HFF-Myc (cell line): ENCODE measurements at regions not wholly inside any gene's neighbourhood (a gene's known extent, or its start where the extent isn't known, plus 50 kb on each side); places are given as distances from the start of the nearest gene placed in this dataset.

Experiments
- DNase-seq: peaks from one replicate; pipeline ENCODE4 v3.0.0-alpha.2; 2011; ENCODE audit warnings: low read depth; ENCODE audit errors: extremely low read depth
- H3K4me3 ChIP-seq: replicated peaks from 2 replicates; pipeline ENCODE4 v1.5.1; 2011; ENCODE audit warnings: low read depth, mild to moderate bottlenecking, control low read depth, low read length
- TF ChIP-seq, protein P1 (sequence below): IDR thresholded peaks from 2 replicates; pipeline ENCODE4 v1.5.1; 2012; ENCODE audit warnings: mild to moderate bottlenecking, low read depth, low read length, control low read depth; ENCODE audit errors: missing control alignments

DNA sequence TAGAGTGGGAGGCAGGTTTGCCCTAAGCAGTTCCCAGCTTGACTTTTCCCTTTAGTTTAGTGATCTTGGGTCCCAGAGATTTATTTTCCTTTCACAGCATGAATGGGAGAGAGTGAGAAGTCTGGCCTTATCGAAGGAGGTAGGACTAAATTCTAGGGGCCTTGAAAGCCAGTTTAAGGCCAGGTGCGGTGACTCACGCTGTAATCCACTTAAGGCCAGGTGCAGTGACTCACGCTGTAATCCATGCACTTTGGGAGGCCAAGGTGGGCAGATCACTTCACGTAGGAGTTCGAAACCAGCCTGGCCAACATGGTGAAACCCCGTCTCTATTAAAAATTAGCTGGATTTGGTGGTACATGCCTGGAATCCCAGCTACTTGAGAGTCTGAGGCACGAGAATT lies 392.2 kb downstream of the ACTR3B start:
- DNase-seq, result no peak
- no peak overlapping the region for H3K4me3 ChIP-seq
- TF ChIP-seq, protein P1, sequence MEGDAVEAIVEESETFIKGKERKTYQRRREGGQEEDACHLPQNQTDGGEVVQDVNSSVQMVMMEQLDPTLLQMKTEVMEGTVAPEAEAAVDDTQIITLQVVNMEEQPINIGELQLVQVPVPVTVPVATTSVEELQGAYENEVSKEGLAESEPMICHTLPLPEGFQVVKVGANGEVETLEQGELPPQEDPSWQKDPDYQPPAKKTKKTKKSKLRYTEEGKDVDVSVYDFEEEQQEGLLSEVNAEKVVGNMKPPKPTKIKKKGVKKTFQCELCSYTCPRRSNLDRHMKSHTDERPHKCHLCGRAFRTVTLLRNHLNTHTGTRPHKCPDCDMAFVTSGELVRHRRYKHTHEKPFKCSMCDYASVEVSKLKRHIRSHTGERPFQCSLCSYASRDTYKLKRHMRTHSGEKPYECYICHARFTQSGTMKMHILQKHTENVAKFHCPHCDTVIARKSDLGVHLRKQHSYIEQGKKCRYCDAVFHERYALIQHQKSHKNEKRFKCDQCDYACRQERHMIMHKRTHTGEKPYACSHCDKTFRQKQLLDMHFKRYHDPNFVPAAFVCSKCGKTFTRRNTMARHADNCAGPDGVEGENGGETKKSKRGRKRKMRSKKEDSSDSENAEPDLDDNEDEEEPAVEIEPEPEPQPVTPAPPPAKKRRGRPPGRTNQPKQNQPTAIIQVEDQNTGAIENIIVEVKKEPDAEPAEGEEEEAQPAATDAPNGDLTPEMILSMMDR, result no peak

DNA sequence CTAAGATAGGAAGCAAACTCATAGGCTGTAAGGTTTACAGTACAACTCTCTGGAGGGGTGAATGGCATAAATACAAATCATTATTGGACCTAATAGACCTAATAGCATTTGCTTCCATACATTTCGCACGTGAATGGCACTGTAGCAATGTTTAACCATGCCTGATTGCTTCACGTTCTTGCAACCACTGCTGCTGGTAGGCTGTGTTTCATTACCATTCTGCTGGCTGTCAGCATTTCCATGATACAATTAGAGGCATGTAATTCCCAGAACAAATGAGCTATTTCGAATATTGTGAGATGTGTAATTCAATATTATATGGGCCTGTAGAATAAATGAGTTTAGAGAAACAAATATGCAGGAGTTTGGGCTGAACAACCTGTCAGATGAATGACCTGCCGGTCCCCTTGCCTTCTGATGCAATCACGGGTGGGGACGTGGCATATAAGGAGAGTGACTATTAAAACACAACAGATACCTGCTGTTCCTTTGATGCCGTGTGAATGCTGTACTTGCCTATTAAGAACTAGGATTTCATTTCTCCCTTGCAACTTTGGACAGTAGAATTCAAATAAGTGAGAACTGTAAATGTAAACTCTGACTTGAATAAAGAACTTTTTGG lies 393.4 kb downstream of the ACTR3B start:
- no peak for DNase-seq
- TF ChIP-seq, protein P1, result no peak
- H3K4me3 ChIP-seq, result no peak overlapping the region

DNA sequence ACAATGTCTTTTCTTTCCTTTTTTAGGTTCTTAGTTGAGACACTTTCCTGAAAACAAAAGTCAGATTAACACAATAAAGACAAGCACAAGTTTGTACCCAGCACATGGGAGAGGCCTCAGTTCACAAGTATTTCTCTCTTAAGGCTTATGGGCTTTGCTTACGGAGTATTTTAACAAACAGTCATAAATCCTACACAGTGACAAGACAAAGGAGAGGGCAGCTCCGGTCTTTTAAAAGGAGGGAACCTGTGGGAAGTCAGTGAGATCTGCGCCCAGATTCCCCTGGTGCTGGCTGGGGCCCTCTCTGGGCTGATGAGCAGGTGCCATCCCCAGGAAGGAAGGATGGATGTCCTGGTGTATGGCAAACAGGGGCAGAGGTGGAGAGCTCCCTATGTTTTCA lies 398.6 kb downstream of the ACTR3B start:
- DNase-seq, result no peak
- TF ChIP-seq, protein P1, result no peak
- H3K4me3 ChIP-seq, result no peak overlapping the region

DNA sequence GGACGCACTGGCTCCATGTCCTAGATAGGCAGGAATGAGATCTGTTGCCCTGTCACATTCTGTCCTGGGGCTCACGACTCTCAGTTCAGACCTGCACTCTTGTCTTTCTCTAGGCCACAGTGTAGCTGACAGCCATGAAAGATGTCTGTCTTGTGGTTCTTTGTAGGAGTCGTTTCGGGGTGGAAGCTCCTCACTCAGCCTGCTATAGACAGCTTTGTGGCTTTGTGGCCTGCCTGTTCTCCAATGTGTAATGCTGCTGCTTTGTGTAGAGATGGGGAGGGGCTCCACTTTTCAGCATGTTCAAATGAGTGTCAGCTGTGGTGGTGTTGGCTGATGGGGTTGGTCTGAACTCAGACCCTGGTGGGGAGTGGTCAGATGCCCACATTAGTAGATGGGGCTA lies 410.7 kb downstream of the ACTR3B start:
- TF ChIP-seq, protein P1, result no peak
- H3K4me3 ChIP-seq, result no peak overlapping the region
- DNase-seq, result no peak

DNA sequence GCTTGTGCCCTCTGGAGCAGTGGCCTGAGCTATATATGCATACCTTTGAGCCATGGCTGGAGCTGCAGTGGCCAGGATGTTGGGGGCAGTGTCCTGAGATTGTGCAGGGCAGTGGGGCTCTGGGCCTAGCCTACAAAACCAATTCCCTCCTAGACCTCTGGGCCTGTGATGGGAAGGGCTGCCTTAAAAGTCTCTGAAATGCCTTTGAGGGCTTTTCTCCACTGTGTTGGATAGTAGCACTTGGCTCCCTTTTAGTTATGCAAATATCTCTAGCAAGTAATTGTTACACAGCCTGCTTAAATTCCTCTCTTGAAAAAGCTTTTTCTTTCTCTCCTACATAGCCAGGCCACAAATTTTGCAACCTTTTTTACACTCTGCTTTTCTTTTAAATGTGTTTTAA lies 426.4 kb downstream of the ACTR3B start:
- TF ChIP-seq, protein P1, result no peak
- no peak overlapping the region for H3K4me3 ChIP-seq

DNA sequence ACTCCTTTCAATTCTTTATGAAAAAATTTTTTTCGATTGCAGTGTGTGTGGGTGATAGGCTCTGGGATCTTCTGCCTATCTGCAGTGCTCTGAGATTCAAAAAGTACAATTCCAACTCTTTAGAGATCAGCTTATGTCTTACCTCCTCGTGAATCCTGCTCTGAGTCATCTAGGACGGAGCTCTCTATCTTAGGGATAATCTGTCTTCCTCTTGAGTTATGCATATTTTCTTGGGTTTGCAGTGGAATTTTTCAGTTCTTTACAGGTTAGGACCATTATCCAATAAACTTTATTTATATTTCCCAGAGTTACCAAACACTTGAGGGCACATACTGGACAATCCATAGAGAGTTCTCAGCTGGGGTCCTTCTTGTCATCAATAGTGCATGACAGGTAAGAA lies 428.6 kb downstream of the ACTR3B start:
- TF ChIP-seq, protein P1, result no peak
- H3K4me3 ChIP-seq, result no peak overlapping the region
- DNase-seq, result no peak

More for the DNA sequence above, 426.4 kb downstream of the ACTR3B start:
- DNase-seq, result no peak

DNA sequence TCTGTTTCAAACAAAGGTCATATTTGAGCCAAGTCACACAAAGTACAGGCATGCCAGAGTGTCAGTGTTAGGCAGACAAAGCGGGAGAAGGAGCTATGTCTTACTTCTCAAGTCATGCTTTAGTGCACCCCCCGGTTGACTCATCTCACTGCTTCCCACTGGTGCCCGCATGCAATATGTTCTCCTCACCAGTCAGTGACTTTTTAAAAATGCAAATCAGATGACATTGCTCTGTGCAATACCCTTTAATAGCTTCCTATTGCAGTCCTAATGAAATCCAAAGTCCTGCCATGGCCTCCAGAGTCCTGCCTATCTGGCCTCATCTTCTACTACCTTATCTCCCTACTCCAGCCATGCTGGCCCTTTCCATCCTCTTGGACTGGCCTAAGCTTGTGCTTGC lies 429.1 kb downstream of the ACTR3B start:
- TF ChIP-seq, protein P1, result no peak
- H3K4me3 ChIP-seq, result no peak overlapping the region
- no peak for DNase-seq
